K562 (cell line): ENCODE measurements at regions not wholly inside any gene's neighbourhood (a gene's known extent, or its start where the extent isn't known, plus 50 kb on each side); places are given as distances from the start of the nearest gene placed in this dataset.

Experiments used
- ATAC-seq: fragments of 200-7000 bp; cut with Tn5 transposase; 3 replicates; pipeline ENCODE4 v1.9.1; 2020; ENCODE audit warnings: moderate library complexity
- BruUV-seq: library from RNA; stranded (reverse); fragments of 400-500 nt; replicated peaks from 2 replicates; lab custom pipeline; 2021; lab: Mats Ljungman, UMichigan
- CTCF ChIA-PET: fragments of 300-600 bp; formaldehyde crosslinking; extraction: SDS; loops from one replicate; lab custom pipeline; 2021; ENCODE audit warnings: low intra/inter-chr PET ratio; lab: Yijun Ruan, JAX
- POLR2A ChIA-PET: fragments of 300-600, 350-650 bp; sonication (Branson Sonifier 250); formaldehyde crosslinking; extraction: SDS; loops from one replicate; lab custom pipeline; 2021; ENCODE audit warnings: antibody characterized with exemption, inconsistent platforms; lab: Yijun Ruan, JAX
- DNase-seq, 4 experiments: peaks; one replicate each; pipeline versions ENCODE4 v3.0.0 to v3.0.0-alpha.2; 2011 to 2018; ENCODE audit warnings: low spot score in 3 of 4, mixed read lengths in 3 of 4; ENCODE audit errors: extremely low read depth in 1 of 4
- FAIRE-seq: peaks from 2 replicates; lab custom pipeline; 2011; peaks lifted over from hg19 to GRCh38; lab: Jason Lieb, UNC
- H2AFZ ChIP-seq: 2 replicates; pipeline ENCODE4 v1.6.0; 2011; ENCODE audit warnings: low read depth, low read length, control low read depth, inconsistent platforms
- H3K27ac ChIP-seq: fragments of 200-600 bp; 3 replicates; pipeline ENCODE4 v1.8.0; 2011; ENCODE audit warnings: low read depth, mild to moderate bottlenecking, control low read depth, inconsistent platforms, low read length, moderate library complexity, mixed read lengths; ENCODE audit errors: extremely low read depth
- H3K27me3 ChIP-seq, 2 experiments: fragments of 300-600 bp in 1 of 2; 2 replicates in 1 of 2; 3 replicates in 1 of 2; pipeline versions ENCODE4 v1.6.0 to v1.8.0; 2011; ENCODE audit warnings: inconsistent platforms in 2 of 2, low read length in 2 of 2, mild to moderate bottlenecking in 1 of 2, mixed read lengths in 1 of 2, moderate library complexity in 1 of 2; ENCODE audit not compliant: control insufficient read depth in 2 of 2, insufficient read depth in 2 of 2
- H3K36me3 ChIP-seq: fragments of 300-600 bp; 3 replicates; pipeline ENCODE4 v1.8.0; 2011; ENCODE audit warnings: mild to moderate bottlenecking, low read length, inconsistent platforms; ENCODE audit not compliant: control insufficient read depth, insufficient read depth
- H3K4me1 ChIP-seq, 2 experiments: fragments of 200-600 bp in 1 of 2; replicated peaks in 1 of 2; 2 replicates in 1 of 2; 3 replicates in 1 of 2; pipeline versions ENCODE4 v1.5.1 to v1.8.0; 2011; ENCODE audit warnings: inconsistent platforms in 2 of 2, low read length in 2 of 2, mild to moderate bottlenecking in 1 of 2, mixed read lengths in 1 of 2, moderate library complexity in 1 of 2; ENCODE audit not compliant: control insufficient read depth in 2 of 2, insufficient read depth in 2 of 2
- H3K4me2 ChIP-seq: 2 replicates; pipeline ENCODE4 v1.6.1; 2011; ENCODE audit warnings: low read length, control low read depth, inconsistent platforms, mixed read lengths; ENCODE audit not compliant: insufficient read depth
- H3K4me3 ChIP-seq: fragments of 200-600 bp; sonication (generic), shearing (Covaris generic); 2 replicates; pipeline ENCODE4 v1.5.1; 2016; ENCODE audit warnings: control low read depth, inconsistent platforms
- H3K79me2 ChIP-seq: fragments of 200-600 bp; 3 replicates; pipeline ENCODE4 v1.8.0; 2011; ENCODE audit warnings: low read length, inconsistent platforms; ENCODE audit not compliant: control insufficient read depth, insufficient read depth
- H3K9ac ChIP-seq, 2 experiments: 2 replicates each; pipeline versions ENCODE4 v1.6.0 to v1.6.1; 2011; ENCODE audit warnings: low read depth in 2 of 2, low read length in 2 of 2, control low read depth in 1 of 2, inconsistent platforms in 1 of 2, mild to moderate bottlenecking in 1 of 2, mixed read lengths in 1 of 2; ENCODE audit not compliant: insufficient read depth in 1 of 2
- H3K9me1 ChIP-seq: one replicate; pipeline ENCODE4 v1.6.0; 2011; ENCODE audit warnings: inconsistent platforms, mild to moderate bottlenecking, low read length, moderate library complexity; ENCODE audit not compliant: control insufficient read depth, insufficient read depth
- H3K9me3 ChIP-seq: replicated peaks from 2 replicates; pipeline ENCODE4 v1.5.1; 2011; ENCODE audit warnings: low read depth, low read length, inconsistent platforms; ENCODE audit not compliant: control insufficient read depth, insufficient read depth
- H4K20me1 ChIP-seq: replicated peaks from 2 replicates; pipeline ENCODE4 v1.6.1; 2011; ENCODE audit warnings: low read length, inconsistent platforms, mixed read lengths; ENCODE audit not compliant: control insufficient read depth, insufficient read depth
- MTA1 ChIP-seq: fragments of 450-650 bp; IDR thresholded peaks from 2 replicates; pipeline ENCODE4 v1.6.1; 2017; ENCODE audit warnings: borderline replicate concordance
- POLR2G ChIP-seq: fragments of 200-400 bp; formaldehyde crosslinking; IDR thresholded peaks from 2 replicates; pipeline ENCODE4 v1.6.1; 2017; ENCODE audit warnings: low read depth, mild to moderate bottlenecking, antibody characterized with exemption, low read length, moderate library complexity
- WGBS: fragments of 100-300 bp; shearing (Covaris generic); methylation state at CpG from one replicate; pipeline ENCODE4 v1.1.6; 2016; ENCODE audit warnings: low coverage, mixed read lengths; ENCODE audit not compliant: insufficient coverage; ENCODE audit errors: missing lambda C conversion rate; 5-methylcytosine and 5-hydroxymethylcytosine counted together
- in situ Hi-C: fragments of 300-500 bp; cut with MboI; formaldehyde crosslinking; loops from 4 replicates; pipeline ENCODE4 v1.15.0; 2018; ENCODE audit warnings: inconsistent platforms, mixed read lengths
- intact Hi-C: fragments of 100-400 bp; cut with micrococcal nuclease; formaldehyde crosslinking; loops from 2 replicates; pipeline ENCODE4 v1.14.2; 2022
- TF ChIP-seq, protein P1 (sequence below): sonication (generic); formaldehyde crosslinking; IDR thresholded peaks from 2 replicates; pipeline ENCODE4 v1.8.1; 2023; ENCODE audit warnings: mild to moderate bottlenecking, missing genetic modification reagents

DNA sequence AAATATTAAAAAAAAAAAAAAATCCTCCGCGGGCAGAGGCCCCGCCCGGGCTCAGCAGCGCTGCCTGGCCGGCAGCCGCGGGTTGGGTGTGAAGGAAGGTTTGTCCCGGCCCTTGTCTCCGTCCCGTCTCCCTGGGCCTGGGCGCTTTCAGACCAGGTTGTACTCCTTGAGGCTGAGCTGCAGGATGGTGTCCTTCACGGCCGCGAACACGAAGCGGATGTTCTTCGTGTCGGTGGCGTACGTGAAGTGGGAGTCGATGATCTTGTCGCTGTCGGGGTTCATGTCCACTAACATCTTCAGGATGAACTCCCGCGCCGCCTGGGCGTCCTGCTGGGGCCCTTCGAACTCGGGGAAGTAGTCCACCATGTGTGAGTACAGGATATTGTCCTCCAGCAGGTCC lies 123.7 kb upstream of the KCTD7 start:
- WGBS, result 80% methylated on average over 27 of the region's 30 CpGs
- ATAC-seq, result no peak
- no TSS peak for BruUV-seq

More for the DNA sequence above, 123.7 kb upstream of the KCTD7 start:
- no peaks in the 10 kb centered on the region for H3K36me3 ChIP-seq
- H3K4me3 ChIP-seq, result no peak overlapping the region
- TF ChIP-seq, protein P1, sequence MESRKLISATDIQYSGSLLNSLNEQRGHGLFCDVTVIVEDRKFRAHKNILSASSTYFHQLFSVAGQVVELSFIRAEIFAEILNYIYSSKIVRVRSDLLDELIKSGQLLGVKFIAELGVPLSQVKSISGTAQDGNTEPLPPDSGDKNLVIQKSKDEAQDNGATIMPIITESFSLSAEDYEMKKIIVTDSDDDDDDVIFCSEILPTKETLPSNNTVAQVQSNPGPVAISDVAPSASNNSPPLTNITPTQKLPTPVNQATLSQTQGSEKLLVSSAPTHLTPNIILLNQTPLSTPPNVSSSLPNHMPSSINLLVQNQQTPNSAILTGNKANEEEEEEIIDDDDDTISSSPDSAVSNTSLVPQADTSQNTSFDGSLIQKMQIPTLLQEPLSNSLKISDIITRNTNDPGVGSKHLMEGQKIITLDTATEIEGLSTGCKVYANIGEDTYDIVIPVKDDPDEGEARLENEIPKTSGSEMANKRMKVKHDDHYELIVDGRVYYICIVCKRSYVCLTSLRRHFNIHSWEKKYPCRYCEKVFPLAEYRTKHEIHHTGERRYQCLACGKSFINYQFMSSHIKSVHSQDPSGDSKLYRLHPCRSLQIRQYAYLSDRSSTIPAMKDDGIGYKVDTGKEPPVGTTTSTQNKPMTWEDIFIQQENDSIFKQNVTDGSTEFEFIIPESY, result peak; percentile 88
- TF ChIP-seq POLR2G (0 out of 2 replicates have a peak, but pooled peaks have one; percentile 33), MTA1 (no peak)
- TF ChIP-seq, all 486 proteins: peak for 2
- Histone ChIP-seq H3K9me3 (no peaks in the 10 kb centered on the region), H3K27me3 (no peaks in the 10 kb centered on the region), H3K4me1 (peaks cover 11 to 30% of the 10 kb centered on the region in 2 experiments), H4K20me1 (no peaks in the 10 kb centered on the region), H2AFZ (no peak overlapping the region), H3K79me2 (no peaks in the 10 kb centered on the region), H3K27ac (no peak overlapping the region), H3K9me1 (no peaks in the 10 kb centered on the region), H3K9ac (no peak overlapping the region), H3K4me2 (no peak overlapping the region)
- intact Hi-C loops (no loop called here), in situ Hi-C loops (no loop called here)
- CTCF ChIA-PET, result no interaction called here
- no peak for FAIRE-seq
- POLR2A ChIA-PET, result no interaction called here
- peak in 3 of 4 experiments; percentile 23 to 35 (median 29) for DNase-seq
